C4-2B (cell line): ENCODE measurements at regions not wholly inside any gene's neighbourhood (a gene's known extent, or its start where the extent isn't known, plus 50 kb on each side); places are given as distances from the start of the nearest gene placed in this dataset.

Experiments used
- H3K27ac ChIP-seq: fragments of 450-650 bp; 2 replicates; pipeline ENCODE4 v1.5.1; 2017
- CTCF ChIP-seq: fragments of 450-650 bp; conservative IDR thresholded peaks from 2 replicates; pipeline ENCODE4 v1.5.1; 2017; ENCODE audit warnings: mild to moderate bottlenecking
- ZFX ChIP-seq: fragments of 450-650 bp; IDR thresholded peaks from 2 replicates; pipeline ENCODE4 v1.6.1; 2017

GRCh38 chr15:94847325-94847724, 616.0 kb downstream of the MCTP2 start:
- no peak overlapping the region for H3K27ac ChIP-seq
- TF ChIP-seq CTCF (no peak), ZFX (no peak)

GRCh38 chr15:94848054-94848453, 616.7 kb downstream of the MCTP2 start:
- TF ChIP-seq CTCF (no peak), ZFX (no peak)
- no peak overlapping the region for H3K27ac ChIP-seq

GRCh38 chr15:94855018-94855408, 623.7 kb downstream of the MCTP2 start:
- no peak overlapping the region for H3K27ac ChIP-seq
- TF ChIP-seq CTCF, result no peak
- no peak for TF ChIP-seq ZFX

GRCh38 chr15:94855409-94856266, 624.3 kb downstream of the MCTP2 start:
- TF ChIP-seq CTCF (no peak), ZFX (no peak)
- H3K27ac ChIP-seq, result no peak overlapping the region

- TF ChIP-seq CTCF, result no peak
- TF ChIP-seq ZFX, result no peak
Measured at GRCh38 chr15:94856267-94856854, 625.0 kb downstream of the MCTP2 start.

GRCh38 chr15:94857466-94857865, 626.1 kb downstream of the MCTP2 start:
- TF ChIP-seq ZFX (no peak), CTCF (no peak)
- no peak overlapping the region for H3K27ac ChIP-seq

More at GRCh38 chr15:94856267-94856854, 625.0 kb downstream of the MCTP2 start:
- H3K27ac ChIP-seq, result no peak overlapping the region

GRCh38 chr15:94858011-94858410, 626.6 kb downstream of the MCTP2 start:
- no peak overlapping the region for H3K27ac ChIP-seq
- TF ChIP-seq ZFX (no peak), CTCF (no peak)
